ENCODE measurements at regions not wholly inside any gene's neighbourhood (a gene's known extent, or its start where the extent isn't known, plus 50 kb on each side); places are given as distances from the start of the nearest gene placed in this dataset.

DNA sequence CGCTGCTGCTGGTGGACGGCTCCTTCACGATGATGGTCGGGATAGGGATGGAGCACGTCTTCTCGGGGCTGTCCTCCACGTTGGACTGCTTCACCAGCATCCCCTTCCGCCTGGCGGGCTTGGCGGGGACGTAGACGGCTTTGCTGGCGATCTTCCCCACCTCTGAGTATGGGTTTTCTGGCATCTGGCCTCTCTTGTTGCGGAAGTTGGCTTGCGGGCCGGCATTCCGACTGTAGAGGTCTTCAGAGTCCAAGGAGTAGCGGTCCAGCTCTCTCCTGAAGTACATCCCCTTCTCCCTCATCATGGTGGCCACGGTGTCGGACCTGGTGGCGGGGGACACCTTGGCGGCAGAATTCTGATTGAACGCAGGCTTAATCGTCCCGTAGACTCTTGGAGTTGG, 88.8 kb downstream of the CTTN start:
- TF ChIP-seq, protein P1, sequence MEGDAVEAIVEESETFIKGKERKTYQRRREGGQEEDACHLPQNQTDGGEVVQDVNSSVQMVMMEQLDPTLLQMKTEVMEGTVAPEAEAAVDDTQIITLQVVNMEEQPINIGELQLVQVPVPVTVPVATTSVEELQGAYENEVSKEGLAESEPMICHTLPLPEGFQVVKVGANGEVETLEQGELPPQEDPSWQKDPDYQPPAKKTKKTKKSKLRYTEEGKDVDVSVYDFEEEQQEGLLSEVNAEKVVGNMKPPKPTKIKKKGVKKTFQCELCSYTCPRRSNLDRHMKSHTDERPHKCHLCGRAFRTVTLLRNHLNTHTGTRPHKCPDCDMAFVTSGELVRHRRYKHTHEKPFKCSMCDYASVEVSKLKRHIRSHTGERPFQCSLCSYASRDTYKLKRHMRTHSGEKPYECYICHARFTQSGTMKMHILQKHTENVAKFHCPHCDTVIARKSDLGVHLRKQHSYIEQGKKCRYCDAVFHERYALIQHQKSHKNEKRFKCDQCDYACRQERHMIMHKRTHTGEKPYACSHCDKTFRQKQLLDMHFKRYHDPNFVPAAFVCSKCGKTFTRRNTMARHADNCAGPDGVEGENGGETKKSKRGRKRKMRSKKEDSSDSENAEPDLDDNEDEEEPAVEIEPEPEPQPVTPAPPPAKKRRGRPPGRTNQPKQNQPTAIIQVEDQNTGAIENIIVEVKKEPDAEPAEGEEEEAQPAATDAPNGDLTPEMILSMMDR (conservative IDR thresholded peaks at IDR 0.05): no peak
- no peak for TF ChIP-seq EZH2 (IDR thresholded peaks at IDR 0.05; ENCODE audit: low read depth)
